ENCODE measurements at regions not wholly inside any gene's neighbourhood (a gene's known extent, or its start where the extent isn't known, plus 50 kb on each side); places are given as distances from the start of the nearest gene placed in this dataset.

DNA sequence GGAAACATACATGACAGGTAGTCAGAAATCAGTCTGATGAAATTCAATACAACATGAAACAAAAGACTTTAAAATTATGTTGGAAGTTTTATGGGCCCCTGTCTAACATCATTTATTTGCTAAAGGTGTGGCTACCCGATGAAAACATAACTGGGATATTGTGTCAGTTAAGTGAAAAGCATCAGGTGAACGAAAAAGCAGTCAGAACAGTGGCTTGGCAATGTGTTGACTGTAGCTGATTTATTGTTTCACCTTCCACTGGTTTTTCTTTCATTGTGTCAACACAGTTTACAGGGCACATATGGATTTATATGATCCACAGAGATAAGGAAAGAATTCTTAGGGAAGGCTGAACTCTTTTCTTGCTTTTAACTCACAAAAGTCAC is 429.6 kb upstream of the ZNF608 start:
- TF ChIP-seq RFX5 (IDR thresholded peaks at IDR 0.05; ENCODE audit: low read depth, low read length) (no peak), RCOR1 (conservative IDR thresholded peaks at IDR 0.05; ENCODE audit: low read depth, low read length) (no peak), JUNB (IDR thresholded peaks at IDR 0.05) (no peak), ZNF217 (IDR thresholded peaks at IDR 0.05) (no peak), CHD2 (IDR thresholded peaks at IDR 0.05; ENCODE audit: borderline replicate concordance, low read depth, low read length) (no peak), ZZZ3 (IDR thresholded peaks at IDR 0.05; ENCODE audit: control insufficient read depth, insufficient read length, low read depth) (no peak), SIN3A (IDR thresholded peaks at IDR 0.05; ENCODE audit: low read depth, low read length) (no peak)

Data from GM12878 (cell line).